ENCODE measurements at regions not wholly inside any gene's neighbourhood (a gene's known extent, or its start where the extent isn't known, plus 50 kb on each side); places are given as distances from the start of the nearest gene placed in this dataset.

DNA sequence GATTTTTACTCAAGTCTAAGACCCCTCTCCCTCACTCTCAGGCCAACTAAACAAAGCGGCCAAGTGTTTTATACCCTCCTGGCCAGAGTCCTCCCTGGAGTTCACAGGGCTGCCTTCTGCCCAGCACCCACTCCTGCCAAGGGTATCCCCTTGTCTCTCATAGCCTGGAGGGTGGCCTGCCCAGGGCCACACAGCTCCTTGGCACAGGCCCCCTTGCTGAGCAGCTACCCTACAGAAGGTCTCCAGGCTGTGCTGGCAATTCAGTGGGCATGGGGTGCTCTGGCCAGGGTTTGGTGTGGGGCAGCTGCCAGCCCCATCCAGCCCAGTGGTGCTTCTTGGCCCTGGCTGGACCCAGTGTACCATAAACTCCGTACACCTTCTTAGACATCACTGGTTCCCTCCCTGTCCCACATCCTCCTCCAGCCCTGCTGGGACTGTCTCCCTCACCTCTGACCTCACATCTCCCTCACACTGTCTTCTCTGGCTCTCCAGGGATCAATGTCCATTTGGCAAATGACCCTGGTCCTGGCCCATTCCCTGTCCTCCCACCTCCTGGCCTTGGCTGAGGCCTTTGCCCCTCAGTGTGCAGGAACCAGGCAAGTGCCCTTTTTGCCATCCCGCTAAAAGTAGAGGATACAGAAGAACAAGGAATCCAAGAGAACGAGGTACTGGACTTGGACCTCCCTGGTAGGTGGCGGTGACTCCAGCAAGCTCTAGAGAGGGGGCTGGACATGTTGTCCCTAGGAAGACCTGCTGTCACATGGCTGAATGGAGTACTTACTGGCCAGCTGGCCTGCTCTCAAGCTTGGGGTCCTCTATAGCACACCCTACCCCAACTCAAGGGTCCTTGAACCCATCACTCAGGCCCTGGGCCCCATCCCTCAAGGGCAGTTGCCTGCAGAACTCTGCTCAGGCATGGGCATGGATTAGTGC lies 50.0 kb upstream of the TRPM1 start:
- DNase-seq = no peak

DNA sequence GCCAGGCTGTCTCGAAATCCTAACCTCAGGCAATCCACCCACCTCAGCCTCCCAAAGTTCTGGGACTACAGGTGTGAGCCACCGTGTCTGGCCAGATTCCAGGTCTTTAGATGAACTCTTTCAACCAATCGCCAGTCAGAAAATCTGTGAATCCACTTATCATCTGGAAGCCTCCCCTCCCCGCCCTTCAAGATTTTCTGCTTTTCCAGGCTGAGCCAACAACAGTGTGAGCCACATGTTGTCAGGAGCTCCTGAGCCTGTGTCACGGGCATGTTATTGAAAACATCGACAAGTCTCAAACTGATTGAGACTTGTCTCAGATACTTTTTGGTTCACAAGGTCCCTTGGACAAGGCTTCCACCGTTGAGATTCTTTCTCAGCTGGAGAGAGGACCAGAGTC lies 52.0 kb upstream of the TRPM1 start:
- DNase-seq = no peak

DNA sequence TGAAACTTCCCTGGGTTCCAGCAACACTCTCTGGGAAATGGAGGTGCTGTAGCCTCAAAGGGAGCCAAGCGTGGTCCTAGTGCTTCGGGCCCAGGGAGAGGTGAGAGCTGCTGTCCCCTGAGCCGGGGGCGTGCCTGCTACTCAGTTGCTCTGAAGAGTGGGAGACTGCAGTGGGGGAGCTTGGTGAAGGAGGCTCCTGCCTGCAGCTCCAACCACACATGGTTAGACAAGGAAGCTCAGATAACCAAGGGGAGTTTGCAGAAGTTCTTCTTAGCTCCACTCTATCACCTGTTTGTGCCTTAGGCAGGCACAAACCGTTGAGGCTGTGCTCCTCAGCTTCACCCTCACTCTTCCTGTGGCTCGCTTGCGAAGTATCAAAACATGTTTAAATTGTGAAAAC lies 53.6 kb upstream of the TRPM1 start:
- DNase-seq = no peak

DNA sequence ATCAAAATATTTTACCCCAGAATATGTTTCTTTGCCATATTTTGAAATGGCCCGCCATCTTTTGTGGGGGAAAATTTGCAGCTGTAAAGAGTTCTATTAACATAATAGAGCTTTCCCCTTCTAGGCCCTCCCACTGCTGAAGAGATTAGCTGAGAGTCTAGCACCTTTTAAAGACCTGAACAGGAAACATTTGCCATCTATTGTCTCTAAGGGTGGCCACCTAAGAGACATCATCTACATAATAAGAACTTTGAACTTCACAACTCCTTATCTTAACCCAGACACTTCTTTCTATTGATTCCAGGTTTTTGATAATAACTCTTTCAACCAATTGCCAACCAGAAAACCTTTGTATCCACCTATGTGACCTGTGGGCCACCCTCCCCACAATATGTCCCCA lies 54.7 kb upstream of the TRPM1 start:
- no peak for DNase-seq

DNA sequence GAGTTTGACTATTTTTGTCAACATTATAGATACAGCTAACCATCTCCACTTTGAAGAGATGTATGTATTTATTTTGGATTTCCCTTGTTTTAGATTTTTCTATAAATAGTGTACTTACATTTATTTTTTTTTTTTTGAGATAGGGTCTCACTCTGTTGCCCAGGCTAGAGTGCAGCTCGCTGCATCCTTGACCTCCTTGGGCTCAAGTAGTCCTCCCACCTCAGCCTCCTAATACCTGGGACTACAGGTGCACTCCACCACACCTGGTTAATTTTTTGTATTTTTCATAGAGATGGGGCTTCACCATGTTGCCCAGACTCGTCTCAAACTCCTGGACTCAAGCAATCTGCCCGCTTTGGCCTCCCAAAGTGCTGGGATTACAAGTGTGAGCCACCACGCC lies 55.3 kb upstream of the TRPM1 start:
- no peak for DNase-seq

GRCh38 chr15:31157644-31158069 lies 56.1 kb upstream of the TRPM1 start:
- DNase-seq = no peak

GRCh38 chr15:31158858-31159569 lies 57.5 kb upstream of the TRPM1 start:
- DNase-seq = no peak

DNA sequence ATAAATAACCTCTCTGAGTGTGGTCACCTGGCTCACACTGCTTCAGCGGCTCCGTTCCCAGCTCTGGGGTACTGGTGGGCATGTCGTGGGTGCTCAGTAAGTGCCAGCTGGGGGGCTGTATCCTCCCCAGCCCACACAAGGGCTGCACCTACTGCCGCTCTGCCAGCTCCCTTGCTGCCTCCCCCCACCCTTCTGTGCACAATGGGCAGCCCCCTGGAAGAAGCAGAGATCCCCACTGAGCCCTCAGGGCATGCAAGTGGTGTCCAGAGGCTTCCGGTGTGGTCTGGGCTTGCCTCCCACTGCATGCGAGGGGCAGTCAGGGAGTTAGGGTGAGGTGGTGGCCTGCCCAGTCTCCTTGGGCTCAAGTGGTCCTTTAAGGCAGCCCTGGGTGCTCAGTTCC lies 58.3 kb upstream of the TRPM1 start:
- DNase-seq = no peak

- no peak for DNase-seq
Measured at GRCh38 chr15:31160297-31160696, 58.8 kb upstream of the TRPM1 start.

GRCh38 chr15:31160740-31161495 lies 59.4 kb upstream of the TRPM1 start:
- no peak for DNase-seq

DNA sequence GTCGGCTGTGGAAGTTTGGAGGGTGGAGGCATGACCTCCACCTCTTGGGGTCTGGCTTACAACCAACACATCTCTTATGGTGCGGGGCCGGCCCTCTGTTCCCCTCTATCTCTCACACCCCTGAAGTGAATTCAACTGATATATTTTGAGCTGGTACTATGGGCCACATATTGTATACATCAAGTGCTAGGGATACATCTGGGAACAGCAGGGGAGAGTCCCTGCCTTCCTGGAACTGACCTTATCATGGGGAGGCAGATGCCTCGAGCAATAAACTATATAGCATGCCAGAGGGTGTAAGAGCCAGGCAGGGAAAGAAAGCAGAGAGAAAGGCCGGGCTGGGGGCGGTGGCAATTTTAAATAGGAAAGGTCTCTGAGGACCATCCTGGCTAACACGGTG lies 60.4 kb upstream of the TRPM1 start:
- DNase-seq = no peak

DNA sequence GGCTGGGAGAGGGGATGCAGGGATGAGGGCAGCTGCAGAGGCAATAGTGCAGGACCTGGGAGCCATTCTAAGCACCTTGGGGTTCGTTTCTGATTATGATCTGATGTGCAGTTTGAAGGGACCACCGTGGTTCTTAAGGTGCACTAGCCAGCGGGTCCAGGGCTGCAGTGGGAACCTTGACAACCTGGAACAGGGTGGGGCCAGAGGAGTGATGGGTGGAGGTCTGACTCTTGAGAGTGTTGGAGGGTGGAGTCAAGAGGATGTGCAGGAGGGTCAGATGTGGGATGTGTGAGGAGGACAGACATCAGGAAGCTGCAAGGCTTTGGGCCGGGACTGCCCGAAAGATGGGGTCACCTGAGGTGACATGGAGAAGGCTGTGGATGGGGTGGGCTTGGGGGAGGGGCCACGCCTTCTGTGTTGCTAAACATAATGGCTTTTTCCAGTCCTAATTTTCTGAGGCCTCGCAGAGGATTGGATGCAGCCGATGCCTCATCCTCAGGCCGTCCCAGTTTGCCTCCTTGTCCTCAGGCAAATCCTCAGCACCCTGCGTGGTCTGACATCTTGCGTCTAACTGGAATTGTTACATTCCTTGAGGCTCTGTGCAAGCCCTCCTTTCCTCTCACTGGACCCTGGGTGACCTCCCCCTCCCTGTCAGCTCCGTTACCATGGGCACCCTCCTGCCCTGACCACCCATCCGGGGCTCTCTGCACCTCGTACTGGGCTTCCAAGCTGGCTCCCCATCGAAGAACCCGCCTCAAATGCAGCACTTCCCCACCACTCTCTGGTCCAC lies 61.4 kb upstream of the TRPM1 start:
- no peak for DNase-seq

- no peak for DNase-seq
Measured at GRCh38 chr15:31163769-31164572, 62.4 kb upstream of the TRPM1 start.

DNA sequence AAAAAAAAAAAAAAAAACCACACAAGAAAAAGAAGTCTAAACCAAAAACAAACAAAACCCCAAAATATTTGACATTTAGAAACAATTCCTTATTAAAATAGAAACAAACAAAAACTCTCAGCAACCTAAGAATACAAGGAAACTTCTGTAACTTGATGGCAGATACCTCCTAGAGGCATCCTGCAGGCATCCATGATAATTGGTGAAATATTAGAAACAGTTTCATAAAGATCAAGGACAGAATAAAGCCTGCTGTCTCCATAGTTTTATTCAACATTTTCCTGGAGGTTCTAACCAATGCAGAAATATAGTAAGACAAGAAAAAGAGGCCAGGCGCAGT lies 63.0 kb upstream of the TRPM1 start:
- DNase-seq = no peak

GRCh38 chr15:31169558-31169957 lies 68.0 kb upstream of the TRPM1 start:
- no peak for DNase-seq

DNA sequence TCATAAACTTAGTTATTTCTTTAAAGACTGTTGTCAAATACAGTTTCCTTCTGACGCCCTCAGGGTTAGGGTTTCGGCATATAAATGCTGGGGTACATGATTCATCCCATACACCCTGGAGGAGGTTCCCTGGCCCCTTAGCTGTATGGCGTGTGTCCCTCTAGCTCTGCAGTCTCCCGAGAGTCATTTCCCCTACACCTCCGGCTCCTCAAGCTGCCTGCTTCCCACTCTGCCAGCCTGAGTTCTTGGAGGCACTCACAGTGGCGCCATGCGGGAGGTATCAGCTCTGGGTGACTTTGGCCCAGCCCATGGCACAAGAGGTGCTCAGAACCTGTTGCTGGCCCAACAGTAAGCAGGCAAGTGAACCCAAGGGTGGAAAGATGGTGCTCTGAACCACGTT lies 70.2 kb upstream of the TRPM1 start:
- no peak for DNase-seq

GRCh38 chr15:31172606-31173005 lies 71.1 kb upstream of the TRPM1 start:
- no peak for DNase-seq

- no peak for DNase-seq
Measured at GRCh38 chr15:31173790-31174450, 72.4 kb upstream of the TRPM1 start.

DNA sequence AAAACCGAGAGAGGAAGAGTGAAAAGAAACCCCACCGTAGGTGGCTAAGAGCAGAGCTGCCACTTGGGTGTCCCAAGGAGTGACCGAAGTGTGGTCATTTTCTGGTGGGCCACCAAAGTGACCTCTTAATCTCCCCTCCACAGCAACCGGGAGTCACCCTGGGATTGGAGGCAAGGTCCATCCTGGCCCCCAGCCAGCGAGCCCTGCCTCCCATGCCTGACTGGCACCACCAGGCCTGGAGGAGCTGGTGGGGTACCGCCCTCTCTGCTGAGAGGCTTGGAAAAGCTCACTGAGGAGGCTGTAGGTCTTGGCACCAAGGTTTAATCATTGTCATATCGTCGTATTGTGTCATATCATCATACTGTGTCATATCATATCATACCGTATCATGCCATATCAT lies 74.0 kb upstream of the TRPM1 start:
- DNase-seq = no peak

DNA sequence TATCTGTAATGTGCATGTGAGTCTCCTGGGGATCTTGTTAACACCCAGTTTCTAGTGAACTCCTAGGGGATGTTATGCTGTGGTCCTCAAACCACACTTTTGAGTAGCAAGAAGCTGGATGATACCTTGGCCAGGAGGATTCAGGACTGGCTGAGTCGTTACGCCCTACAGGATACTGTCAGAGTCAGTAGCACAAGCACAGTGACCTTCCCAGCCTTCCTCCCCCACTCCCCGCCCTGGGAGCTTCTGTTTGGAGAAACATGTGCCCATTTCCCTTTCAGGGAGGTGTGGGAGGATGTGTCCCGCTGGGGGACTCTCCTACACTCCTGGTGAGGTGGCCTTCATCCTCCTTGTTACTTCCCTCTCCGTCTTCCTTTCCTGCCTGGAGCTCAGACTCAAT lies 76.4 kb upstream of the TRPM1 start:
- no peak for DNase-seq

GRCh38 chr15:31178705-31179104 lies 77.2 kb upstream of the TRPM1 start:
- DNase-seq = no peak

Measured in cerebellar nuclear complex (tissue), 1 donor.